HUES6 (cell line): ENCODE measurements at regions not wholly inside any gene's neighbourhood (a gene's known extent, or its start where the extent isn't known, plus 50 kb on each side); places are given as distances from the start of the nearest gene placed in this dataset.

Experiments
- H3K27ac ChIP-seq: 2 replicates; pipeline ENCODE4 v1.7.0; 2013; ENCODE audit warnings: low read depth, mild to moderate bottlenecking, low read length, inconsistent platforms
- H3K27me3 ChIP-seq: 2 replicates; pipeline ENCODE4 v1.6.1; 2013; ENCODE audit warnings: low read length; ENCODE audit not compliant: control insufficient read depth, insufficient read depth
- H3K36me3 ChIP-seq: 2 replicates; pipeline ENCODE4 v1.6.1; 2013; ENCODE audit warnings: low read length; ENCODE audit not compliant: control insufficient read depth, insufficient read depth
- H3K4me1 ChIP-seq: 2 replicates; pipeline ENCODE4 v1.6.1; 2013; ENCODE audit warnings: low read length; ENCODE audit not compliant: control insufficient read depth, insufficient read depth
- H3K4me3 ChIP-seq: 2 replicates; pipeline ENCODE4 v1.5.1; 2013; ENCODE audit warnings: low read depth, low read length
- H3K9ac ChIP-seq: one replicate; pipeline ENCODE4 v1.6.1; 2013; ENCODE audit warnings: mild to moderate bottlenecking, low read length
- H3K9me3 ChIP-seq: 2 replicates; pipeline ENCODE4 v1.6.1; 2013; ENCODE audit warnings: low read depth, low read length; ENCODE audit not compliant: control insufficient read depth, insufficient read depth

- peak overlapping the region; percentile 51; the same call in 1 of the 2 replicates for H3K27ac ChIP-seq
- H3K4me1 ChIP-seq: peaks cover 28% of the 10 kb centered on the region
- H3K9ac ChIP-seq: no peak overlapping the region
- no peaks in the 10 kb centered on the region for H3K36me3 ChIP-seq
- no peaks in the 10 kb centered on the region for H3K27me3 ChIP-seq
- no peaks in the 10 kb centered on the region for H3K9me3 ChIP-seq
- no peak overlapping the region for H3K4me3 ChIP-seq
These were observed 80.6 kb upstream of the GLS start for GRCh38 chr2:190799999-190800398.

DNA sequence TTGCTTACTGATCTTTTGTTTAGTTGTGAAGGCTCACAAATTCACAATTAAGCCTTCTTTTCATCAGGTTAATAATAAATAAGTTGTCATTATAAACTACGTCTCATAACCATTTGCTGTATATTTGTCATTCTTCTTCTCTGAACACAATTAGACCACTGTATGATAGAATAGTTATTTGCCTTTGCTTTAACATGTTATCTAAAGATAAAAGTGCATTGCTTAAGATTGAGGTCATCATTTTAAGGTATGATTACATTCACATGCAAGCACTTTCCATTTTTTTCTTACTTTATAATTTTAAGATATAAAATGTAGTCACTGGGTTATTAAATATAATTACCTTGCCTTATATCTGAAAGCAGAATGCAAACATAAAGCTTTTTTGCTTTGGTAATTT is 80.1 kb upstream of the GLS start:
- Histone ChIP-seq H3K4me1 (peaks cover 28% of the 10 kb centered on the region), H3K9me3 (no peaks in the 10 kb centered on the region), H3K36me3 (no peaks in the 10 kb centered on the region), H3K27me3 (no peaks in the 10 kb centered on the region), H3K27ac (peak overlapping the region; percentile 51; the same call in 1 of the 2 replicates), H3K9ac (no peak overlapping the region), H3K4me3 (no peak overlapping the region)

GRCh38 chr2:190802129-190802528 is 78.5 kb upstream of the GLS start:
- H3K27ac ChIP-seq: no peak overlapping the region
- H3K27me3 ChIP-seq: no peaks in the 10 kb centered on the region
- no peak overlapping the region for H3K4me3 ChIP-seq
- no peaks in the 10 kb centered on the region for H3K36me3 ChIP-seq
- H3K4me1 ChIP-seq: peaks cover 28% of the 10 kb centered on the region
- no peaks in the 10 kb centered on the region for H3K9me3 ChIP-seq
- no peak overlapping the region for H3K9ac ChIP-seq

DNA sequence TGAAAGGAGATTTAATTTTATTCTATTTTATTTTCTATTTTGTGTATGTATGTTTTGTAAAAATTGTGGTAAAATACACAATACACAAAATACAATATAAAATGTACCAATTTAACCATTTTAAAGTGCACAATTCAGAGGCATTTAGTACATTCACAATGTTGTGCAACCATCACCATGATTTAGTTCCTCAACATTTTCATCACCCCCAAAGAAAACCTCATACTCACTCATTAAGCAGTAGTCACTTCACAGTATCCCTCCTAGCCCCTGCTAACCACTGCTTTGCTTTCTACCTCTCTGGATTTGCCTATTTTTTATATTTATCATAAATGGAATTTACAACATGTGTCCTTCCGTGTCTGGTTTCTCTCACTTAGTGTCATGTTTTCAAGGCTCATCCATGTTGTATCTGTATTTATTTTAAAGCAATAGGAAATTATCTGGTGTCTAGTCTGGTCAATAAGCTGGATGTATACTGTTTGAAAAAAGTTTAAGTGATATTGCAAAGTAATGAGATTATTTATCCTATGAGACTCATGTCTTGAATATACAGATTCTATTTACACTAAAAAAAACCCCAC is 77.9 kb upstream of the GLS start:
- H3K27ac ChIP-seq: no peak overlapping the region
- no peaks in the 10 kb centered on the region for H3K36me3 ChIP-seq
- no peaks in the 10 kb centered on the region for H3K9me3 ChIP-seq
- H3K9ac ChIP-seq: no peak overlapping the region
- H3K4me3 ChIP-seq: no peak overlapping the region
- peaks cover 28% of the 10 kb centered on the region for H3K4me1 ChIP-seq
- no peaks in the 10 kb centered on the region for H3K27me3 ChIP-seq

- Histone ChIP-seq H3K9ac (no peak overlapping the region), H3K4me3 (no peak overlapping the region), H3K27ac (no peak overlapping the region), H3K27me3 (no peaks in the 10 kb centered on the region), H3K36me3 (no peaks in the 10 kb centered on the region), H3K4me1 (peaks cover 28% of the 10 kb centered on the region), H3K9me3 (no peaks in the 10 kb centered on the region)
These were observed 76.3 kb upstream of the GLS start for GRCh38 chr2:190804182-190804795.

DNA sequence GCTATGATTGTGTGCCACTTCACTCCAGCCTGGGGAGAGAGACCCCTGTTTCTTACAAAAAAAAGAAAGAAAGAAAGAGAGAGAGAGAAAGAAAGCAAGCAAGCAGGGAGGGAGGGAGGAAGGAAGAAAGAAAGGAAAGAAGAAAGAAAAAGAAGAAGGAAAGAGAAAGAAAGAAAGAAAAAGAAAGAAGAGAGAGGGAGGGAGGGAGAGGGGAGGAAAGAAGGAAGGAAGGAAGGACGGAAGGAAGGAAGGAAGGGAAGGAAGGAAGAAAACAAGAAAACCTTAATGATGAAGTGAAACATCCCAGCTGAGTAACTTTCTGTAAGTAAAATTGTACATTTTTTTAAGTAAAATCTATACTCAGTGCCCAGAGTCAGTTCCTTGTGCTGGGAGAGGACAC is 75.5 kb upstream of the GLS start:
- H3K9me3 ChIP-seq: no peaks in the 10 kb centered on the region
- no peaks in the 10 kb centered on the region for H3K36me3 ChIP-seq
- H3K9ac ChIP-seq: no peak overlapping the region
- H3K27me3 ChIP-seq: no peaks in the 10 kb centered on the region
- no peak overlapping the region for H3K27ac ChIP-seq
- no peak overlapping the region for H3K4me3 ChIP-seq
- H3K4me1 ChIP-seq: peaks cover 23% of the 10 kb centered on the region

GRCh38 chr2:190805843-190806242 is 74.8 kb upstream of the GLS start:
- H3K36me3 ChIP-seq: no peaks in the 10 kb centered on the region
- H3K27ac ChIP-seq: no peak overlapping the region
- no peak overlapping the region for H3K9ac ChIP-seq
- no peaks in the 10 kb centered on the region for H3K27me3 ChIP-seq
- H3K9me3 ChIP-seq: no peaks in the 10 kb centered on the region
- no peak overlapping the region for H3K4me3 ChIP-seq
- peaks cover 17% of the 10 kb centered on the region for H3K4me1 ChIP-seq

DNA sequence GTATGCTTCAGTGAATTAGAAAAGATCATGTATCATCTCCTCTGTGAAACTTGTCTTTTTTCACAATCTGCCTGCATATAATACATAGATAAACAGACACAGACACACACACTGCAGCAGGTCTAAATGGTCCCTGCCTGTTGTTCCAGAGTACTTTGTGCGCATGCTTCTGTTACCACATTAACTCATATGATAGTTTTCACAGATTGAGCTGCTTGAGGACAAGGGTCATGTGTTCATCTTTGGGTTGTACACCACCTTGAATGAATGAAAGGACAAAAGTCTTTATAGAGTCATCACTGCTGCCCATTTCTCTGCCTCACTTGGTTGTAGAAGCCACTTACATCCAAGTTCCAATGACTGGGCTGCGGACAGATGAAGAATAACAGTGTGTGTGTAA is 72.7 kb upstream of the GLS start:
- no peaks in the 10 kb centered on the region for H3K36me3 ChIP-seq
- H3K4me1 ChIP-seq: peaks cover 2% of the 10 kb centered on the region; the same call in 1 of the 2 replicates
- no peak overlapping the region for H3K9ac ChIP-seq
- H3K9me3 ChIP-seq: no peaks in the 10 kb centered on the region
- no peaks in the 10 kb centered on the region for H3K27me3 ChIP-seq
- H3K4me3 ChIP-seq: no peak overlapping the region
- no peak overlapping the region for H3K27ac ChIP-seq

- Histone ChIP-seq H3K9me3 (no peaks in the 10 kb centered on the region), H3K36me3 (no peaks in the 10 kb centered on the region), H3K4me3 (no peak overlapping the region), H3K27me3 (no peaks in the 10 kb centered on the region), H3K9ac (no peak overlapping the region), H3K27ac (no peak overlapping the region), H3K4me1 (no peaks in the 10 kb centered on the region)
These were observed 71.4 kb upstream of the GLS start for GRCh38 chr2:190809139-190809764.

- Histone ChIP-seq H3K9me3 (no peaks in the 10 kb centered on the region), H3K4me1 (no peaks in the 10 kb centered on the region), H3K9ac (no peak overlapping the region), H3K36me3 (no peaks in the 10 kb centered on the region), H3K27me3 (no peaks in the 10 kb centered on the region), H3K4me3 (no peak overlapping the region), H3K27ac (no peak overlapping the region)
These were observed 70.6 kb upstream of the GLS start for GRCh38 chr2:190809876-190810525.

DNA sequence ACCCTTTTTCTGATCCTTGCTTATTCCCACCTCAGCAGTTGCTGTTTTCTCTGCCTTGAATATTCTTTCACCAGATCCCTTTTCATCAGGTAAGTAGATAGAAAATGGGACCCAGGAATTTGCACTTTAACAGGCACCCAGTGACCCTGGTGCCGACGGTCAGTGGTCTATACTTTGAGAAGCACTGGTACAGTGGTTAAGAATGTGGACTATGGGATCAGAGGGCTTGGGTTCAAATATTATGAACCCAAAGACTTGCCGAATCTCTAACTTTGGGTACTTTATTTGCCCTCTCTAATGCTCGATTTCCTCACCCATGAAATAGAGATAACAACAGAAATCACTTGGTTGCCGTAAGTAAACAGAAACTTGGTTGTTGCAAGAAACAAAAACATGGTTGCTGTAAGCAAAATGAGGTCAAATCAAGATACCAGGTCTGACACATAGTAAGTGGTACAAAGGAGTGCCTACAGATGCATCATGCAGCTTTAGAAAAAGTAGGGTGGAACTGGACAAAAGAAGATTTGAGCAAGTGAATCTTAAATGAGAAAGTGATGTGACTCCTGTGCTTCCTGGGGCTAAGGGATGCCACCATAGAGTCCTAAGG is 69.5 kb upstream of the GLS start:
- Histone ChIP-seq H3K36me3 (no peaks in the 10 kb centered on the region), H3K27me3 (no peaks in the 10 kb centered on the region), H3K27ac (no peak overlapping the region), H3K9ac (no peak overlapping the region), H3K9me3 (no peaks in the 10 kb centered on the region), H3K4me1 (no peaks in the 10 kb centered on the region), H3K4me3 (no peak overlapping the region)
